ENCODE measurements at regions not wholly inside any gene's neighbourhood (a gene's known extent, or its start where the extent isn't known, plus 50 kb on each side); places are given as distances from the start of the nearest gene placed in this dataset.

- intact Hi-C loops (cut with DNase I; ENCODE audit: low total_unique reads), result no loop called here
- Histone ChIP-seq H3K27ac (no peak overlapping the region), H3K9me3 (no peaks in the 10 kb centered on the region), H3K4me3 (no peak overlapping the region), H3K4me1 (no peaks in the 10 kb centered on the region), H3K36me3 (no peaks in the 10 kb centered on the region), H3K27me3 (no peaks in the 10 kb centered on the region)
- TF ChIP-seq CTCF (IDR thresholded peaks at IDR 0.05), result no peak
- DNase-seq, result no peak
Measured at GRCh38 chr3:118433825-118434224, 600.8 kb downstream of the IGSF11 start.

- TF ChIP-seq CTCF (IDR thresholded peaks at IDR 0.05), result no peak
- Histone ChIP-seq H3K36me3 (no peaks in the 10 kb centered on the region), H3K27me3 (no peaks in the 10 kb centered on the region), H3K4me3 (no peak overlapping the region), H3K9me3 (no peaks in the 10 kb centered on the region), H3K27ac (no peak overlapping the region), H3K4me1 (no peaks in the 10 kb centered on the region)
- intact Hi-C loops (cut with DNase I; ENCODE audit: low total_unique reads), result no loop called here
- DNase-seq, result no peak
Measured at GRCh38 chr3:118435851-118436350, 598.7 kb downstream of the IGSF11 start.

- H3K4me1 ChIP-seq, result no peaks in the 10 kb centered on the region
- TF ChIP-seq CTCF (IDR thresholded peaks at IDR 0.05), result no peak
- no peak overlapping the region for H3K4me3 ChIP-seq
- no peaks in the 10 kb centered on the region for H3K27me3 ChIP-seq
- no peaks in the 10 kb centered on the region for H3K9me3 ChIP-seq
- intact Hi-C loops (cut with DNase I; ENCODE audit: low total_unique reads), result no loop called here
- H3K36me3 ChIP-seq, result no peaks in the 10 kb centered on the region
- no peak for DNase-seq
- H3K27ac ChIP-seq, result no peak overlapping the region
Measured at GRCh38 chr3:118436697-118437262, 597.9 kb downstream of the IGSF11 start.

DNA sequence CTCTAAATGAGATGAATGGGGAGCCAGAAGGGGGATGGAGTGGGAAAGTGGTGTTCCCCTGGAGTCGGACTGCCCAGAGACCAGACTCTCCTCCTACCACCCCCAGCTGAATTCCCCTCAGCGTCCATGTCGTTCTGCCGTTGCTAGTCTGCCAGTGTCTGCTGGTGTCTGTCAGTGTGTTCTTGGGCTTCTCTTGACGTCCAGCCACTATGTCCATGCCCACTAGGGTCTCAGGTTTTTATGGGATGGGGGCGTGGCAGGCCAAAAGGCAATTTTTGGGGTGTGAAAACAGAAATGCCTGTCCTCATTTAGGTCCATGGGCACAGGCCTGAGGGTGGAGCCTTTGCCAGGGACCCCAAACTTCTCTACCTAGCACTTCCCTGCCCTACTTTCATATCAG is 589.6 kb downstream of the IGSF11 start:
- no peaks in the 10 kb centered on the region for H3K27me3 ChIP-seq
- H3K4me1 ChIP-seq, result no peaks in the 10 kb centered on the region
- TF ChIP-seq CTCF (IDR thresholded peaks at IDR 0.05), result no peak
- H3K4me3 ChIP-seq, result no peak overlapping the region
- no peaks in the 10 kb centered on the region for H3K36me3 ChIP-seq
- intact Hi-C loops (cut with DNase I; ENCODE audit: low total_unique reads), result no loop called here
- DNase-seq, result no peak
- no peak overlapping the region for H3K27ac ChIP-seq
- peaks cover 0 to 4% (median 0%) of the 10 kb centered on the region in 3 donors for H3K9me3 ChIP-seq

DNA sequence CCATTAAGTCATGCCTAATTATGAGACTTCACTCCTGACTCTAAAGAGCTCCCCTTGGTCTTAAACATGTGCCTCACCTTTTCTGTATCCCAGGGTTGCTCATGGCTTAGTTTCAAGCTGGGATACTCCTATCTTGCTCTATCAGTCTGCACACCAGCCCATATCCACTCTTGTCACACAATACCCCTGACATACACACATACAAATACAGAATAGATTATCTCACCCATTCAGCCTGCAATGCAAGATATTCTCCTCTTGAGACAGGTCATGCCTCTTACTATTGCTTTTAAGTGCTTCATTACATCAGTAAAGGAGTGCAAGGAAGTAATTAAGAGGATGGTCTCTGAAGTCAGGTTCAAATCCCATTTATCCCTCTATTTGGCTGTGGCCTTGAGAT is 587.3 kb downstream of the IGSF11 start:
- Histone ChIP-seq H3K27ac (no peak overlapping the region), H3K4me1 (no peaks in the 10 kb centered on the region), H3K36me3 (no peaks in the 10 kb centered on the region), H3K4me3 (no peak overlapping the region), H3K27me3 (no peaks in the 10 kb centered on the region), H3K9me3 (peaks cover 0 to 5% (median 4%) of the 10 kb centered on the region in 3 donors)
- DNase-seq, result no peak
- intact Hi-C loops (cut with DNase I; ENCODE audit: low total_unique reads), result no loop called here
- no peak for TF ChIP-seq CTCF (IDR thresholded peaks at IDR 0.05)
